Upper lobe of right lung (tissue), 1 donor: ENCODE measurements at regions not wholly inside any gene's neighbourhood (a gene's known extent, or its start where the extent isn't known, plus 50 kb on each side); places are given as distances from the start of the nearest gene placed in this dataset.

Source experiments
- ATAC-seq: fragments of 200-7000 bp; cut with Tn5 transposase; one replicate; pipeline ENCODE4 v1.9.1; 2020; ENCODE audit warnings: mild to moderate bottlenecking, moderate library complexity
- DNase-seq: peaks from one replicate; pipeline ENCODE4 v3.0.0-alpha.2; 2020
- H3K27ac ChIP-seq: fragments of 200-600 bp; one replicate; pipeline ENCODE4 v1.8.0; 2022
- H3K27me3 ChIP-seq: fragments of 200-600 bp; one replicate; pipeline ENCODE4 v1.8.0; 2022; ENCODE audit warnings: mild to moderate bottlenecking
- H3K36me3 ChIP-seq: fragments of 200-600 bp; one replicate; pipeline ENCODE4 v1.8.0; 2022
- H3K4me1 ChIP-seq: fragments of 200-600 bp; one replicate; pipeline ENCODE4 v1.8.0; 2022
- H3K4me3 ChIP-seq: fragments of 200-600 bp; one replicate; pipeline ENCODE4 v1.8.0; 2022; ENCODE audit warnings: mild to moderate bottlenecking
- H3K9me3 ChIP-seq: fragments of 200-600 bp; one replicate; pipeline ENCODE4 v1.8.0; 2022
- CTCF ChIP-seq: fragments of 200-600 bp; IDR thresholded peaks from one replicate; pipeline ENCODE4 v1.8.0; 2022; ENCODE audit warnings: antibody characterized with exemption
- intact Hi-C: fragments of 100-400 bp; cut with DNase I; formaldehyde crosslinking; loops from one replicate; pipeline ENCODE4 v1.11.0; 2022
- donor health status: DM: no; HTN: yes; CAD: no; lungs with severe emphysema.

GRCh38 chr12:67810166-67810565, 161.6 kb downstream of the DYRK2 start:
- TF ChIP-seq CTCF: no peak
- ATAC-seq (no peak), DNase-seq (no peak)
- Histone ChIP-seq H3K36me3 (no peaks in the 10 kb centered on the region), H3K27me3 (no peaks in the 10 kb centered on the region), H3K9me3 (no peaks in the 10 kb centered on the region), H3K27ac (no peak overlapping the region), H3K4me3 (no peak overlapping the region), H3K4me1 (no peaks in the 10 kb centered on the region)
- intact Hi-C loops: no loop called here

- no peak for ATAC-seq
Measured at GRCh38 chr12:67811437-67812361, 163.2 kb downstream of the DYRK2 start.

GRCh38 chr12:67813456-67813904, 164.9 kb downstream of the DYRK2 start:
- Histone ChIP-seq H3K9me3 (peaks cover 8% of the 10 kb centered on the region), H3K36me3 (no peaks in the 10 kb centered on the region), H3K27ac (no peak overlapping the region), H3K27me3 (no peaks in the 10 kb centered on the region), H3K4me1 (no peaks in the 10 kb centered on the region), H3K4me3 (no peak overlapping the region)
- ATAC-seq (no peak), DNase-seq (no peak)
- no peak for TF ChIP-seq CTCF
- intact Hi-C loops: no loop called here

More at GRCh38 chr12:67811437-67812361, 163.2 kb downstream of the DYRK2 start:
- TF ChIP-seq CTCF: no peak
- Histone ChIP-seq H3K9me3 (peaks cover 3% of the 10 kb centered on the region), H3K4me3 (no peak overlapping the region), H3K27ac (no peak overlapping the region), H3K27me3 (no peaks in the 10 kb centered on the region), H3K36me3 (no peaks in the 10 kb centered on the region), H3K4me1 (no peaks in the 10 kb centered on the region)
- DNase-seq: no peak
- intact Hi-C loops: no loop called here

- TF ChIP-seq CTCF: no peak
- H3K4me3 ChIP-seq: no peak overlapping the region
- DNase-seq (no peak), ATAC-seq (no peak)
- H3K36me3 ChIP-seq: no peaks in the 10 kb centered on the region
- H3K27me3 ChIP-seq: no peaks in the 10 kb centered on the region
- peaks cover 8% of the 10 kb centered on the region for H3K9me3 ChIP-seq
- intact Hi-C loops: no loop called here
- H3K4me1 ChIP-seq: no peaks in the 10 kb centered on the region
- H3K27ac ChIP-seq: no peak overlapping the region
Measured at GRCh38 chr12:67816269-67816668, 167.7 kb downstream of the DYRK2 start.

- intact Hi-C loops: no loop called here
- no peak for TF ChIP-seq CTCF
- no peak for DNase-seq
- Histone ChIP-seq H3K9me3 (peaks cover 8% of the 10 kb centered on the region), H3K4me1 (no peaks in the 10 kb centered on the region), H3K36me3 (no peaks in the 10 kb centered on the region), H3K4me3 (no peak overlapping the region), H3K27me3 (no peaks in the 10 kb centered on the region), H3K27ac (no peak overlapping the region)
- ATAC-seq: no peak
Measured at GRCh38 chr12:67818459-67818903, 169.9 kb downstream of the DYRK2 start.
